Vagina (tissue), 2 donors: ENCODE measurements at regions not wholly inside any gene's neighbourhood (a gene's known extent, or its start where the extent isn't known, plus 50 kb on each side); places are given as distances from the start of the nearest gene placed in this dataset.

Experiments
- DNase-seq, 2 donors: peaks; one replicate each; pipeline ENCODE4 v3.0.0-alpha.2; 2017; ENCODE audit errors: extremely low spot score in 2 of 2
- H3K27ac ChIP-seq: fragments of 200-600 bp; sonication (generic); one replicate; pipeline ENCODE4 v1.5.1; 2019
- H3K27me3 ChIP-seq: fragments of 200-600 bp; sonication (generic); one replicate; pipeline ENCODE4 v1.5.1; 2019
- H3K36me3 ChIP-seq, 2 donors: fragments of 200-600 bp; sonication (generic); one replicate each; pipeline ENCODE4 v1.5.1; 2017 to 2019
- H3K4me1 ChIP-seq: fragments of 200-600 bp; sonication (generic); one replicate; pipeline ENCODE4 v1.5.1; 2019
- H3K4me3 ChIP-seq, 2 donors: fragments of 200-600 bp; sonication (generic); 1 replicate in 1 of 2; 2 replicates in 1 of 2; pipeline ENCODE4 v1.5.1; 2016 to 2019
- H3K9me3 ChIP-seq: fragments of 200-600 bp; sonication (generic); one replicate; pipeline ENCODE4 v1.5.1; 2019
- POLR2A ChIP-seq, 2 donors: fragments of 450-650 bp; IDR thresholded peaks; one replicate each; pipeline ENCODE4 v1.6.1; 2017; ENCODE audit warnings: antibody characterized with exemption in 2 of 2, mild to moderate bottlenecking in 2 of 2, moderate library complexity in 2 of 2
- POLR2AphosphoS5 ChIP-seq, 2 donors: sonication (generic); formaldehyde crosslinking; IDR thresholded peaks; one replicate each; pipeline ENCODE4 v1.9.0; 2017; ENCODE audit warnings: antibody characterized with exemption in 2 of 2, mild to moderate bottlenecking in 2 of 2, low read depth in 1 of 2; ENCODE audit not compliant: insufficient read depth in 1 of 2
- intact Hi-C: fragments of 100-400 bp; cut with DNase I; formaldehyde crosslinking; loops from one replicate; pipeline ENCODE4 v1.15.1; 2023
- TF ChIP-seq, protein P1 (sequence below), 3 experiments: fragments of 450-650 bp in 2 of 3; fragments of 200-600 bp in 1 of 3; sonication (generic) in 1 of 3; IDR thresholded peaks; one replicate each; pipeline ENCODE4 v1.5.1; 2017 to 2019; ENCODE audit warnings: antibody characterized with exemption in 3 of 3, mild to moderate bottlenecking in 2 of 3, moderate library complexity in 2 of 3

DNA sequence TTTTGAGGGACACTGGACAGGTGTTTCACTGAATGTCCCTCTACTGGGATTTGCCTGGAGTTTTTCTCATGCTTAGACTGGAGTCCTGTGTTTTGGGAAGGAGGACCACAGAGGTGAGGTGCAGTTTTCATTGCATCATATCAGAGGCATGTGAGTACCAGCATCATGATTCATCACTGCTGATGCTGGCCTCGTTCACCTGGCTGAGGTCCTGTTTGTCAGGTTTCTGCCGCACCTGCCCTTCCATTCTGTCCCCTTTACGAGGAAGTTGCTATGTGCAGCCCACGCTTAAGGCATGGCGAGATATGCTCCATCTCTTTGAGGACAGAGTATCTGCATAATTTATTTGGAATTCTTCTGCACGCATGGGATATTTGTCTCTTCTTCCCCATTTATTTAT, 162.1 kb downstream of the TENT4A start:
- peak; percentile 49 to 83 for DNase-seq
- Histone ChIP-seq H3K9me3 (no peaks in the 10 kb centered on the region), H3K36me3 (no peaks in the 10 kb centered on the region), H3K4me1 (no peaks in the 10 kb centered on the region), H3K4me3 (no peak overlapping the region), H3K27ac (no peak overlapping the region), H3K27me3 (no peaks in the 10 kb centered on the region)
- intact Hi-C loops = no loop called here
- no peak for TF ChIP-seq POLR2AphosphoS5 (IDR thresholded peaks at IDR 0.05; ENCODE audit: insufficient read depth in 1 of 2, low read depth in 1 of 2)
- TF ChIP-seq, protein P1, sequence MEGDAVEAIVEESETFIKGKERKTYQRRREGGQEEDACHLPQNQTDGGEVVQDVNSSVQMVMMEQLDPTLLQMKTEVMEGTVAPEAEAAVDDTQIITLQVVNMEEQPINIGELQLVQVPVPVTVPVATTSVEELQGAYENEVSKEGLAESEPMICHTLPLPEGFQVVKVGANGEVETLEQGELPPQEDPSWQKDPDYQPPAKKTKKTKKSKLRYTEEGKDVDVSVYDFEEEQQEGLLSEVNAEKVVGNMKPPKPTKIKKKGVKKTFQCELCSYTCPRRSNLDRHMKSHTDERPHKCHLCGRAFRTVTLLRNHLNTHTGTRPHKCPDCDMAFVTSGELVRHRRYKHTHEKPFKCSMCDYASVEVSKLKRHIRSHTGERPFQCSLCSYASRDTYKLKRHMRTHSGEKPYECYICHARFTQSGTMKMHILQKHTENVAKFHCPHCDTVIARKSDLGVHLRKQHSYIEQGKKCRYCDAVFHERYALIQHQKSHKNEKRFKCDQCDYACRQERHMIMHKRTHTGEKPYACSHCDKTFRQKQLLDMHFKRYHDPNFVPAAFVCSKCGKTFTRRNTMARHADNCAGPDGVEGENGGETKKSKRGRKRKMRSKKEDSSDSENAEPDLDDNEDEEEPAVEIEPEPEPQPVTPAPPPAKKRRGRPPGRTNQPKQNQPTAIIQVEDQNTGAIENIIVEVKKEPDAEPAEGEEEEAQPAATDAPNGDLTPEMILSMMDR (IDR thresholded peaks at IDR 0.05) = no peak
- TF ChIP-seq POLR2A (IDR thresholded peaks at IDR 0.05) = no peak

DNA sequence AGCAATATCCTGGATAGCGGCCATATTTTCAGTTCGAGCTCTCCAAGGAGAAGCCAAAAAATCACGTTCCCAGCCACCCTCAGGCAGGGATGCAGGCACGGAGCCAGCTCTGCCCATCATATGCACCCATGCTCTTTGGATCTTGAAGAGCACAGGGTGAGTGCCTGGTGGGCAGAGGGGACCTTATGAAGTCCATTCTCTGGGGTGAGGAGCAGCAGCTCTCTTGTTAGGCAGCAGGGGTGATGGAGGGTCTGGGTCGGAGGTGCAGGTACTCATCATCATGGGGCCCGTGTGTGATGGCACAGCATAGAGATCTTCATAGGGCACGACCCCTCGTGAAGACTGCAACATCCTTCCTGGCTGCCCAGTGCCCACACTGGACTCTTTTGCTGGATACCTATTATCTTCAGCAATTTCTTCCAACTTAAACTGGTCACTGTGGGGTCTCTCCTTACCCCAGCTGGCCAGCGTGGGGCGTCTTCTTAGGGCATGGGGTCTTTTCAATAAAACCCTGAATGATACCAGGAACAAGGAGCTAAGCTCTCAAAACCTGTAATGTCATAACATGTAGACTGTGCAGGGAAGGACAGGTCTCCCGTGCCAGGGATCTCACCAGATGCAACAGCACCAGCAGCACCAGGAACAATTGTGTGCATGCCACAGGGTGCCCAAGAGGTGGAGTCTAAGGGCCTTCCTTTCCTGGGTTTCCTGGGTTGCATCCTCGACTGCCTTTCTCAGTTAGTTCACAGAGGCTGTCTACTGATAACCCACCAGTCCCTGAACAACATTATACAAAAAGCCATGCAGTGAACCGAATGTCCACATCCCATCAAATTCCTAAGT, 165.0 kb downstream of the TENT4A start:
- H3K9me3 ChIP-seq = no peaks in the 10 kb centered on the region
- intact Hi-C loops = no loop called here
- TF ChIP-seq POLR2A (IDR thresholded peaks at IDR 0.05) = no peak
- TF ChIP-seq, protein P1 (IDR thresholded peaks at IDR 0.05) = no peak
- TF ChIP-seq POLR2AphosphoS5 (IDR thresholded peaks at IDR 0.05; ENCODE audit: insufficient read depth in 1 of 2, low read depth in 1 of 2) = no peak
- H3K4me3 ChIP-seq = no peak overlapping the region
- H3K27me3 ChIP-seq = no peaks in the 10 kb centered on the region
- peak; percentile 58 to 61 for DNase-seq
- H3K36me3 ChIP-seq = no peaks in the 10 kb centered on the region
- no peak overlapping the region for H3K27ac ChIP-seq
- H3K4me1 ChIP-seq = no peaks in the 10 kb centered on the region

DNA sequence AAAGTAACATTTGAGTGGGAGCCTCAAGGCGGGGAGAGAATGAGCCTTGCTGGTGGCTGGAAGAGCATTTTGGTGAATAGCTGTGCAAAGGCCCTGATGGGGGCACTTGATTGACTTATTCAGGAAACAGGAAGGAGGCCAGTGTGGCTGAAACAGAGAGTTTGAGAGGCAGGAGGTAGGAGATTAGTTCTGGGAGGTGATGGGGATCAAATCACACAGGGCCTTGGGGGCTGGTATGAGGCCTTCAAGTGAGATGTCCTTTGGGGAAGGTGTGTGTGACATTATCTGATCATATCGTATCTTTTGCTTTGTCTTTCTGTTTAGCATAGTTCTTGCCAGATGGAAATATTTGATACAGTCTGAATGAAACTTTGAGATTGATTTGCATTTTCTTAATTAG, 172.3 kb downstream of the TENT4A start:
- TF ChIP-seq, protein P1 (IDR thresholded peaks at IDR 0.05) = no peak
- TF ChIP-seq POLR2A (IDR thresholded peaks at IDR 0.05) = no peak
- no peak for TF ChIP-seq POLR2AphosphoS5 (IDR thresholded peaks at IDR 0.05; ENCODE audit: insufficient read depth in 1 of 2, low read depth in 1 of 2)
- no peaks in the 10 kb centered on the region for H3K36me3 ChIP-seq
- H3K27me3 ChIP-seq = no peaks in the 10 kb centered on the region
- DNase-seq = no peak
- H3K9me3 ChIP-seq = peaks cover 12% of the 10 kb centered on the region
- intact Hi-C loops = no loop called here
- H3K4me1 ChIP-seq = no peaks in the 10 kb centered on the region
- H3K4me3 ChIP-seq = no peak overlapping the region
- no peak overlapping the region for H3K27ac ChIP-seq

DNA sequence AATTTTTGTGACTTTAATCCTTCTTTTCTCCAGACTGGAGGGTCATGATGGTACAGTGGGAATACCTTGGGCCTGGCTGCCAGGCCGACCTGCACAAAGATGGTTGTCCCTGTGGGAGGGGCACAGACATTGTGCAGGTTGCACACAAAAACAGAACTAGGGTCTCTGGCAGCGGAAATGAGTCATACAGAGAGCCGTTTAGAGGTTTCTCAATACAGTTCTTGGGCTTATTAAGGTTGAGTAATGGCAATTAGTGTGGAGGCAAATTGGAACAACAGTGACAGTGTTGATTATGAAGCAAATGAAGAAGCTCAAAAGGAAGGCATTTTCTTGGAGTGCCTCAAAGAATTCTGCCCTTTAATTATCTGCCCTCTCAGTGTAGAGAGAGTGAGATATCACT, 173.6 kb downstream of the TENT4A start:
- TF ChIP-seq, protein P1 (IDR thresholded peaks at IDR 0.05) = no peak
- TF ChIP-seq POLR2A (IDR thresholded peaks at IDR 0.05) (no peak), POLR2AphosphoS5 (IDR thresholded peaks at IDR 0.05; ENCODE audit: insufficient read depth in 1 of 2, low read depth in 1 of 2) (no peak)
- Histone ChIP-seq H3K36me3 (no peaks in the 10 kb centered on the region), H3K27ac (no peak overlapping the region), H3K4me3 (no peak overlapping the region), H3K9me3 (peaks cover 12% of the 10 kb centered on the region), H3K27me3 (no peaks in the 10 kb centered on the region), H3K4me1 (no peaks in the 10 kb centered on the region)
- intact Hi-C loops = no loop called here
- peak in 1 of 2 donors; percentile 18 for DNase-seq

DNA sequence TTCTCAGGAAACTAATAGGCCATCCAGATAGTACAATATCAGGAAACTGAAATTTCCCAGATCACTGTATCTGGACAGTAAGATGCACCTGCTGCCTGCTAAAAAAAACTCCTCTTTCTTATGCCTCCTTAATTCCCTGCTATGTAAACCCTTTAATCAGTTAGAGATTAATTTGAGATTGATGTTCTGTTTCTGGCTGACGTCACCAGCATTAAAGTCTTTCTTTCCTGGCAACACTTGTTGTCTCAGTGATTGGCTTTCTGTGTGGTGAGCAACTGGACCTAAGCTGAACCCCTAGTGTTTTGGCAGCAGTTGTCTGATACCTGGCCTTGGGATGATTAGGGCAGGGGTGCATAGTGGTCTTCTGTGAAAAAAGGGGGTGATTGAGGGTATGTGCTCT, 175.8 kb downstream of the TENT4A start:
- H3K4me1 ChIP-seq = no peaks in the 10 kb centered on the region
- H3K36me3 ChIP-seq = no peaks in the 10 kb centered on the region
- H3K4me3 ChIP-seq = no peak overlapping the region
- intact Hi-C loops = no loop called here
- TF ChIP-seq POLR2AphosphoS5 (IDR thresholded peaks at IDR 0.05; ENCODE audit: insufficient read depth in 1 of 2, low read depth in 1 of 2) (no peak), POLR2A (IDR thresholded peaks at IDR 0.05) (no peak)
- TF ChIP-seq, protein P1 (IDR thresholded peaks at IDR 0.05) = no peak
- DNase-seq = peak in 1 of 2 donors; percentile 34
- no peak overlapping the region for H3K27ac ChIP-seq
- peaks cover 12% of the 10 kb centered on the region for H3K9me3 ChIP-seq
- no peaks in the 10 kb centered on the region for H3K27me3 ChIP-seq
